SK-N-MC (cell line): ENCODE measurements at regions not wholly inside any gene's neighbourhood (a gene's known extent, or its start where the extent isn't known, plus 50 kb on each side); places are given as distances from the start of the nearest gene placed in this dataset.

Source experiments
- EZH2 ChIP-seq: fragments of 200-600 bp; sonication (generic); IDR thresholded peaks from one replicate; pipeline ENCODE4 v1.6.1; 2017; ENCODE audit warnings: antibody characterized with exemption
- FOXP2 ChIP-seq: optimal IDR thresholded peaks from 2 replicates; pipeline ENCODE3; 2011; ENCODE audit warnings: mild to moderate bottlenecking, moderate library complexity; ENCODE audit not compliant: insufficient read depth; ENCODE audit errors: extremely low read length, control extremely low read depth

DNA sequence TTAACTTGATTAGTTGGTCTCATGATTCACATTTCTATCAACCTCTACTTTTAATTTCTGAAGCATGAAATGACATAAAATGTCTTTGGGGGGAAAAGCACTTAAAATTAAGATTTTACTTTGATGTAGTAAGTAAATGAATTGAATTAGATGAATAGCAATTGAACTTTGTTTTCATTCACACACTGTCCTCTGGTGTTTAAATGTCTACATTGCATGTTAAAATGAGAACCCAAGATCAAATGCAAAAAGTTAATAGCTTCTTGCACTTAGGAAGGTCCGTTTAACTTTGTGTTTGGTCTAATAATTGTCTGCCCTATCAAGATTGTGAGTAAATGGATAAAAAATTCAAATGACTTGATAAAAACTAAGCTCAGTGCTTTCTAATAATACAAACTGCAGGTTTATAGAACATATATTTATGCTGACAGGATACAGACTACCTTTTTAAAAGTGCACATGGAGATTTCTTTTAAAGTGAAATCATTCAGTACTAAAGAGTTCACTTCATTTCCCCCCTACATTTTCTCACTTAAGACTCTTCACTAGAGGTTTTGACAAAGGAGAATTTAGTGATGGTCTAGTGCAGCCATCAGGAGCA, 156.2 kb upstream of the NABP1 start:
- no peak for TF ChIP-seq EZH2
- no peak for TF ChIP-seq FOXP2
